SIG-M5 treated with dmso at 0.1 percent for 504 hours (cell line): ENCODE measurements at regions not wholly inside any gene's neighbourhood (a gene's known extent, or its start where the extent isn't known, plus 50 kb on each side); places are given as distances from the start of the nearest gene placed in this dataset.
"Not testable (repeated sequence)": the region's sequence is repeated elsewhere in the genome, so short reads cannot be mapped to it uniquely, and the experiment has no call there.

Source experiments
- DNase-seq: peaks from one replicate; lab custom pipeline; 2025; ENCODE audit not compliant: unreplicated experiment; lab: John Stamatoyannopoulos, UW

GRCh38 chr4:148676344-148676743 is 234.1 kb upstream of the NR3C2 start:
- DNase-seq: no peak

GRCh38 chr4:148674876-148675275 is 232.7 kb upstream of the NR3C2 start:
- DNase-seq: no peak

GRCh38 chr4:148664636-148665035 is 222.4 kb upstream of the NR3C2 start:
- no peak for DNase-seq

GRCh38 chr4:148654131-148654530 is 211.9 kb upstream of the NR3C2 start:
- DNase-seq: no peak

- DNase-seq: no peak
These were observed 211.5 kb upstream of the NR3C2 start for GRCh38 chr4:148653681-148654080.

GRCh38 chr4:148651991-148652390 is 209.8 kb upstream of the NR3C2 start:
- no peak for DNase-seq

- no peak for DNase-seq
These were observed 207.6 kb upstream of the NR3C2 start for GRCh38 chr4:148649652-148650331.

- no peak for DNase-seq
These were observed 201.6 kb upstream of the NR3C2 start for GRCh38 chr4:148643851-148644250.

GRCh38 chr4:148642907-148643306 is 200.7 kb upstream of the NR3C2 start:
- DNase-seq: no peak

- DNase-seq: not testable (repeated sequence)
These were observed 195.9 kb upstream of the NR3C2 start for GRCh38 chr4:148638079-148638478.

- not testable (repeated sequence) for DNase-seq
These were observed 195.2 kb upstream of the NR3C2 start for GRCh38 chr4:148637453-148637852.

- DNase-seq: peak; percentile 10
These were observed 192.3 kb upstream of the NR3C2 start for GRCh38 chr4:148634476-148634875.

GRCh38 chr4:148633720-148634119 is 191.5 kb upstream of the NR3C2 start:
- no peak for DNase-seq

GRCh38 chr4:148632476-148632875 is 190.3 kb upstream of the NR3C2 start:
- DNase-seq: no peak

GRCh38 chr4:148630051-148630450 is 187.8 kb upstream of the NR3C2 start:
- no peak for DNase-seq

GRCh38 chr4:148618856-148619255 is 176.6 kb upstream of the NR3C2 start:
- DNase-seq: no peak

- DNase-seq: no peak
These were observed 166.8 kb upstream of the NR3C2 start for GRCh38 chr4:148608968-148609367.

- DNase-seq: not testable (repeated sequence)
These were observed 156.4 kb upstream of the NR3C2 start for GRCh38 chr4:148598418-148599207.

GRCh38 chr4:148589182-148589581 is 147.0 kb upstream of the NR3C2 start:
- no peak for DNase-seq

- no peak for DNase-seq
These were observed 133.4 kb upstream of the NR3C2 start for GRCh38 chr4:148575577-148575976.

GRCh38 chr4:148574911-148575310 is 132.7 kb upstream of the NR3C2 start:
- DNase-seq: no peak

- no peak for DNase-seq
These were observed 132.3 kb upstream of the NR3C2 start for GRCh38 chr4:148574502-148574901.
